Endothelial cell of umbilical vein (primary cell): ENCODE measurements at regions not wholly inside any gene's neighbourhood (a gene's known extent, or its start where the extent isn't known, plus 50 kb on each side); places are given as distances from the start of the nearest gene placed in this dataset.

Experiments used
- BruUV-seq: library from RNA; stranded (reverse); fragments of 400-500 nt; replicated peaks from 2 replicates; lab custom pipeline; 2021; lab: Mats Ljungman, UMichigan
- CTCF ChIA-PET: fragments of 300-600, 350-600 bp; sonication (Branson Sonifier 250); formaldehyde crosslinking; loops from one replicate; lab custom pipeline; 2021; ENCODE audit warnings: antibody characterized with exemption, inconsistent platforms; lab: Charles Lee
- POLR2A ChIA-PET: fragments of 300-600, 350-600 bp; sonication (Branson Sonifier 250); formaldehyde crosslinking; loops from one replicate; lab custom pipeline; 2021; ENCODE audit warnings: antibody characterized with exemption, inconsistent platforms; lab: Charles Lee
- DNase-seq: peaks from one replicate; pipeline ENCODE4 v3.0.0-alpha.2; 2011; ENCODE audit warnings: low read depth, low spot score
- FAIRE-seq: peaks from 2 replicates; lab custom pipeline; 2011; peaks lifted over from hg19 to GRCh38; lab: Jason Lieb, UNC
- H2AFZ ChIP-seq: 2 replicates; pipeline ENCODE4 v1.6.0; 2012; ENCODE audit warnings: low read depth, low read length, control low read depth, inconsistent platforms
- H3K27ac ChIP-seq: 2 replicates; pipeline ENCODE4 v1.5.1; 2011; ENCODE audit warnings: low read depth, mild to moderate bottlenecking, control low read depth, low read length, moderate library complexity; ENCODE audit not compliant: insufficient read depth
- H3K27me3 ChIP-seq, 2 experiments: 2 replicates each; pipeline versions ENCODE4 v1.6.0 to v1.6.1; 2011; ENCODE audit warnings: low read length in 2 of 2, mixed read lengths in 1 of 2; ENCODE audit not compliant: control insufficient read depth in 2 of 2, insufficient read depth in 2 of 2
- H3K36me3 ChIP-seq, 2 experiments: 2 replicates in 1 of 2; 3 replicates in 1 of 2; pipeline ENCODE4 v1.5.1; 2011; ENCODE audit warnings: low read length in 2 of 2, mild to moderate bottlenecking in 1 of 2, moderate library complexity in 1 of 2; ENCODE audit not compliant: control insufficient read depth in 2 of 2, insufficient read depth in 2 of 2; ENCODE audit errors: extremely low read depth in 1 of 2
- H3K4me1 ChIP-seq: 3 replicates; pipeline ENCODE4 v1.5.1; 2011; ENCODE audit warnings: mild to moderate bottlenecking, low read length; ENCODE audit not compliant: control insufficient read depth, insufficient read depth; ENCODE audit errors: extremely low read depth
- H3K4me2 ChIP-seq: 2 replicates; pipeline ENCODE4 v1.6.1; 2011; ENCODE audit warnings: low read length, control low read depth, mixed read lengths; ENCODE audit not compliant: insufficient read depth
- H3K4me3 ChIP-seq, 3 experiments: fragments of 200-600 bp in 1 of 3; sonication (generic), shearing (Covaris generic) in 1 of 3; replicated peaks in 1 of 3; 2 replicates each; pipeline ENCODE4 v1.5.1; 2011 to 2016; ENCODE audit warnings: control low read depth in 3 of 3, low read length in 3 of 3, mild to moderate bottlenecking in 2 of 3, inconsistent platforms in 1 of 3, low read depth in 1 of 3, moderate library complexity in 1 of 3; ENCODE audit not compliant: insufficient read depth in 1 of 3
- H3K79me2 ChIP-seq: 2 replicates; pipeline ENCODE4 v1.6.0; 2012; ENCODE audit warnings: low read length, inconsistent platforms; ENCODE audit not compliant: control insufficient read depth, insufficient read depth
- H3K9ac ChIP-seq: replicated peaks from 2 replicates; pipeline ENCODE3; 2011; ENCODE audit warnings: low read length, control low read depth; ENCODE audit not compliant: insufficient read depth; ENCODE audit errors: extremely low read depth
- H3K9me1 ChIP-seq: replicated peaks from 3 replicates; pipeline ENCODE4 v1.6.0; 2011; ENCODE audit warnings: mild to moderate bottlenecking, low read length; ENCODE audit not compliant: control insufficient read depth, insufficient read depth; ENCODE audit errors: extremely low read depth
- H3K9me3 ChIP-seq: replicated peaks from 2 replicates; pipeline ENCODE4 v1.5.1; 2012; ENCODE audit warnings: low read length, inconsistent platforms; ENCODE audit not compliant: control insufficient read depth, insufficient read depth
- H4K20me1 ChIP-seq: replicated peaks from 2 replicates; pipeline ENCODE3; 2011; ENCODE audit warnings: mild to moderate bottlenecking, low read length; ENCODE audit not compliant: control insufficient read depth, insufficient read depth; ENCODE audit errors: extremely low read depth
- EZH2 ChIP-seq: IDR thresholded peaks from 2 replicates; pipeline ENCODE4 v1.6.1; 2012; ENCODE audit warnings: borderline replicate concordance, low read depth, mild to moderate bottlenecking, moderate library complexity, low read length, inconsistent platforms; ENCODE audit not compliant: severe bottlenecking
- FOS ChIP-seq: IDR thresholded peaks from 2 replicates; pipeline ENCODE4 v1.6.1; 2011; ENCODE audit warnings: mild to moderate bottlenecking, low read length, moderate library complexity, borderline replicate concordance; ENCODE audit not compliant: insufficient read depth
- JUN ChIP-seq: IDR thresholded peaks from 2 replicates; pipeline ENCODE4 v1.6.1; 2011; ENCODE audit warnings: borderline replicate concordance, low read depth; ENCODE audit not compliant: insufficient read length, insufficient read depth
- MAX ChIP-seq: IDR thresholded peaks from 2 replicates; pipeline ENCODE4 v1.6.1; 2011; ENCODE audit not compliant: insufficient read depth, insufficient read length
- POLR2A ChIP-seq: IDR thresholded peaks from 2 replicates; pipeline ENCODE4 v1.6.1; 2012; ENCODE audit warnings: low read depth, mild to moderate bottlenecking, control low read depth, low read length
- POLR2AphosphoS5 ChIP-seq: IDR thresholded peaks from 2 replicates; pipeline ENCODE4 v1.6.1; 2012; ENCODE audit warnings: low read depth, mild to moderate bottlenecking, control low read depth, low read length, moderate library complexity; ENCODE audit not compliant: insufficient read depth
- dilution Hi-C: fragments of 300-500 bp; cut with MboI; formaldehyde crosslinking; loops from one replicate; pipeline ENCODE4 v1.15.0; 2019; ENCODE audit warnings: low sequenced_read_pairs; ENCODE audit not compliant: extremely low pct_ligation_motif_present
- intact Hi-C: fragments of 100-400 bp; cut with micrococcal nuclease; formaldehyde crosslinking; loops from one replicate; pipeline ENCODE4 v1.10.0; 2022
- TF ChIP-seq, protein P1 (sequence below), 2 donors: IDR thresholded peaks; 1 replicate in 1 of 2; 2 replicates in 1 of 2; pipeline ENCODE4 v1.5.1; 2011; ENCODE audit warnings: low read length in 2 of 2, mild to moderate bottlenecking in 2 of 2, moderate library complexity in 2 of 2, control low read depth in 1 of 2, inconsistent platforms in 1 of 2, low read depth in 1 of 2; ENCODE audit not compliant: insufficient read depth in 1 of 2; ENCODE audit errors: extremely low read depth in 1 of 2

- H3K4me2 ChIP-seq: no peak overlapping the region
- no peaks in the 10 kb centered on the region for H3K36me3 ChIP-seq
- FAIRE-seq (no peak), DNase-seq (no peak)
- H3K9me1 ChIP-seq: no peaks in the 10 kb centered on the region
- H3K9me3 ChIP-seq: no peaks in the 10 kb centered on the region
- H2AFZ ChIP-seq: no peak overlapping the region
- dilution Hi-C loops: no loop called here
- H3K27ac ChIP-seq: no peak overlapping the region
- H3K9ac ChIP-seq: no peak overlapping the region
- no TSS peak for BruUV-seq
- ChIA-PET CTCF (no interaction called here), POLR2A (no interaction called here)
- H3K4me1 ChIP-seq: no peaks in the 10 kb centered on the region
- TF ChIP-seq, protein P1, sequence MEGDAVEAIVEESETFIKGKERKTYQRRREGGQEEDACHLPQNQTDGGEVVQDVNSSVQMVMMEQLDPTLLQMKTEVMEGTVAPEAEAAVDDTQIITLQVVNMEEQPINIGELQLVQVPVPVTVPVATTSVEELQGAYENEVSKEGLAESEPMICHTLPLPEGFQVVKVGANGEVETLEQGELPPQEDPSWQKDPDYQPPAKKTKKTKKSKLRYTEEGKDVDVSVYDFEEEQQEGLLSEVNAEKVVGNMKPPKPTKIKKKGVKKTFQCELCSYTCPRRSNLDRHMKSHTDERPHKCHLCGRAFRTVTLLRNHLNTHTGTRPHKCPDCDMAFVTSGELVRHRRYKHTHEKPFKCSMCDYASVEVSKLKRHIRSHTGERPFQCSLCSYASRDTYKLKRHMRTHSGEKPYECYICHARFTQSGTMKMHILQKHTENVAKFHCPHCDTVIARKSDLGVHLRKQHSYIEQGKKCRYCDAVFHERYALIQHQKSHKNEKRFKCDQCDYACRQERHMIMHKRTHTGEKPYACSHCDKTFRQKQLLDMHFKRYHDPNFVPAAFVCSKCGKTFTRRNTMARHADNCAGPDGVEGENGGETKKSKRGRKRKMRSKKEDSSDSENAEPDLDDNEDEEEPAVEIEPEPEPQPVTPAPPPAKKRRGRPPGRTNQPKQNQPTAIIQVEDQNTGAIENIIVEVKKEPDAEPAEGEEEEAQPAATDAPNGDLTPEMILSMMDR (IDR thresholded peaks at IDR 0.05; ENCODE audit: extremely low read depth in 1 of 2, insufficient read depth in 1 of 2, low read depth in 1 of 2, low read length in 2 of 2): no peak
- TF ChIP-seq FOS (no peak), POLR2A (no peak)
- H3K4me3 ChIP-seq: no peak overlapping the region
- H3K79me2 ChIP-seq: no peaks in the 10 kb centered on the region
- no peaks in the 10 kb centered on the region for H4K20me1 ChIP-seq
- H3K27me3 ChIP-seq: no peaks in the 10 kb centered on the region
- intact Hi-C loops: no loop called here
These were observed 361.6 kb downstream of the FAM72C start for GRCh38 chr1:143610196-143610595.

DNA sequence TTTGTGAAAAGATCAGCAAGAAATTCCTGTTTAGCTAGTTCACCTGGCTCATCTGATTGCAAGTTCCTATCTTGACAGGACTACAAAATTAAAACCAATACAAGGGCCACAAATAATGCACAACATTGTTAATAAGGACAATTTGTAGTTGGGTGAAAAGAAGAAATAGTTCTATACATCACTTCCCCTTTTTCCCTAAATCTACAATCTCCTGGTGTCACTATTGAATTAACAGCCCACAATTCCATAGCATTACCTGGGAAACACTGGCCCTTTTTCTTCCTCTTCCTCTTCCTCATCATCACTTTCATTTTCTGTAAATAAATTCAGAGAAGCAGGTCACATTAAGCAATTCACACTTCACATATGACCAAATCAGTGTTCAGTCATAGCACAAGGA is 366.9 kb downstream of the FAM72C start:
- H2AFZ ChIP-seq: no peak overlapping the region
- no peaks in the 10 kb centered on the region for H3K27me3 ChIP-seq
- no peak overlapping the region for H3K27ac ChIP-seq
- no peak overlapping the region for H3K4me3 ChIP-seq
- H3K79me2 ChIP-seq: no peaks in the 10 kb centered on the region
- H3K4me2 ChIP-seq: no peak overlapping the region
- FAIRE-seq (no peak), DNase-seq (no peak)
- H3K9me1 ChIP-seq: no peaks in the 10 kb centered on the region
- no peak overlapping the region for H3K9ac ChIP-seq
- no TSS peak for BruUV-seq
- TF ChIP-seq FOS (no peak), EZH2 (no peak), POLR2A (no peak), POLR2AphosphoS5 (no peak), MAX (no peak), JUN (no peak)
- POLR2A ChIA-PET: no interaction called here
- intact Hi-C loops: loop anchor here (5.0 kb wide), 1 partner anchor 47 kb away; no protein-coding TSS in a partner anchor
- H3K4me1 ChIP-seq: no peaks in the 10 kb centered on the region
- CTCF ChIA-PET: no interaction called here
- H4K20me1 ChIP-seq: no peaks in the 10 kb centered on the region
- dilution Hi-C loops: no loop called here
- no peaks in the 10 kb centered on the region for H3K36me3 ChIP-seq
- H3K9me3 ChIP-seq: no peaks in the 10 kb centered on the region
